Lung (tissue), 11 donors: ENCODE measurements at regions not wholly inside any gene's neighbourhood (a gene's known extent, or its start where the extent isn't known, plus 50 kb on each side); places are given as distances from the start of the nearest gene placed in this dataset.
"Not testable (repeated sequence)": the region's sequence is repeated elsewhere in the genome, so short reads cannot be mapped to it uniquely, and the experiment has no call there.

ENCODE experiments used
- ATAC-seq: fragments of 200-7000 bp; cut with Tn5 transposase; one replicate; pipeline ENCODE4 v1.9.1; 2020; ENCODE audit warnings: moderate number of reproducible peaks; ENCODE audit not compliant: insufficient read depth, low FRiP score
- DNase-seq, 3 donors: peaks; one replicate each; pipeline ENCODE4 v3.0.0-alpha.2; 2013 to 2017
- H3K27ac ChIP-seq, 2 donors: one replicate each; pipeline ENCODE4 v1.5.1; 2013; ENCODE audit warnings: mild to moderate bottlenecking in 2 of 2, moderate library complexity in 2 of 2, control low read depth in 1 of 2, inconsistent platforms in 1 of 2, low read depth in 1 of 2, low read length in 1 of 2
- H3K27me3 ChIP-seq, 3 donors: one replicate each; pipeline ENCODE4 v1.5.1; 2013; ENCODE audit warnings: low read length in 2 of 3; ENCODE audit not compliant: control insufficient read depth in 3 of 3, insufficient read depth in 3 of 3
- H3K36me3 ChIP-seq, 4 donors: one replicate each; pipeline ENCODE4 v1.5.1; 2013; ENCODE audit warnings: low read length in 4 of 4, mild to moderate bottlenecking in 1 of 4, moderate library complexity in 1 of 4; ENCODE audit not compliant: control insufficient read depth in 4 of 4, insufficient read depth in 4 of 4
- H3K4me1 ChIP-seq, 5 donors: one replicate each; pipeline ENCODE4 v1.5.1; 2013; ENCODE audit warnings: low read length in 5 of 5, mild to moderate bottlenecking in 2 of 5, moderate library complexity in 1 of 5; ENCODE audit not compliant: control insufficient read depth in 5 of 5, insufficient read depth in 5 of 5
- H3K4me3 ChIP-seq: one replicate; pipeline ENCODE4 v1.5.1; 2013; ENCODE audit warnings: mild to moderate bottlenecking, control low read depth, moderate library complexity
- H3K9ac ChIP-seq, 2 donors: one replicate each; pipeline ENCODE4 v1.5.1; 2013; ENCODE audit warnings: low read length in 2 of 2, control low read depth in 1 of 2; ENCODE audit not compliant: insufficient read depth in 1 of 2
- H3K9me3 ChIP-seq, 4 donors: one replicate each; pipeline ENCODE4 v1.5.1; 2013; ENCODE audit warnings: low read length in 3 of 4, mild to moderate bottlenecking in 1 of 4, moderate library complexity in 1 of 4; ENCODE audit not compliant: control insufficient read depth in 4 of 4, insufficient read depth in 3 of 4
- WGBS, 2 donors: extraction: QIAGEN DNeasy Blood & Tissue Kit; methylation state at CpG; one replicate each; pipeline ENCODE4 v1.1.7; 2013; 5-methylcytosine and 5-hydroxymethylcytosine counted together
- TF ChIP-seq, protein P1 (sequence below): IDR thresholded peaks from 2 replicates; pipeline ENCODE4 v1.5.1; 2012; ENCODE audit warnings: mild to moderate bottlenecking; ENCODE audit errors: control extremely low read depth, extremely low read depth
- donor health status: control.
- donor health status: control.
- donor health status: Bipolar disorder and iron deficiency.
- donor health status: healthy.
- donor health status: DM: yes; HTN: yes; CAD: no.

DNA sequence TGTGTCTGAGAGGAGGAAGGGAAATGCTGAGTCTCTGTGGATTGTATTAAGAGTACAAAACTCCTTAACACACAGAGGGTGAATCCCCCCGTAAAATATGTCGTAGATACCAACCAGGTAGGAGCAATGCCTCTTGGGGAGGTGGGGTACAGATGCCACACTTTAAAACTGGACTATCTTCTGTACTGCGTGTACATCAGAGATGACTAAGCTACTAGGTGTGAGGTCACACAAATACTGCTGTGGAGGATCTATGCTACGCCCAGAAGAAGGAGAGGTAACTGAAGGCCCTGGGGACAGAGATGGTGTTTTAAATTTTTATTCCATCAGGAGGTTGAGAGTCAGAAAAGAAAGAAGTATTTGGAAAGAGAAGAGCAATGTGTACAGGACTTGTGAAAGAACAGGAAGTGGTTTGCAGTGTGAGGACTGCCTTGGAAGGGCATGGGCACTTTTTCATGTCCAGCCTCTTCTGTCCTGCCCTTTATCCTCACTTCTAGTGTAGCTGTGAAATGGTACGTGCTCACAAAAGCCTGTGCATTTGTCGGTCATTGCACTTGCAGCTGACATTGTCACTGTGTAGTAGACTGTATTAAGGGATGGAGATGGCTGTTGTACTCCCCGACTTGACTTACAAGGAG lies 287.8 kb upstream of the CHRM3 start:
- no peak for DNase-seq
- Histone ChIP-seq H3K9me3 (no peaks in the 10 kb centered on the region), H3K36me3 (no peaks in the 10 kb centered on the region), H3K27me3 (no peaks in the 10 kb centered on the region), H3K9ac (no peak overlapping the region), H3K4me3 (no peak overlapping the region), H3K27ac (no peak overlapping the region), H3K4me1 (no peaks in the 10 kb centered on the region)
- no peak for ATAC-seq
- TF ChIP-seq, protein P1, sequence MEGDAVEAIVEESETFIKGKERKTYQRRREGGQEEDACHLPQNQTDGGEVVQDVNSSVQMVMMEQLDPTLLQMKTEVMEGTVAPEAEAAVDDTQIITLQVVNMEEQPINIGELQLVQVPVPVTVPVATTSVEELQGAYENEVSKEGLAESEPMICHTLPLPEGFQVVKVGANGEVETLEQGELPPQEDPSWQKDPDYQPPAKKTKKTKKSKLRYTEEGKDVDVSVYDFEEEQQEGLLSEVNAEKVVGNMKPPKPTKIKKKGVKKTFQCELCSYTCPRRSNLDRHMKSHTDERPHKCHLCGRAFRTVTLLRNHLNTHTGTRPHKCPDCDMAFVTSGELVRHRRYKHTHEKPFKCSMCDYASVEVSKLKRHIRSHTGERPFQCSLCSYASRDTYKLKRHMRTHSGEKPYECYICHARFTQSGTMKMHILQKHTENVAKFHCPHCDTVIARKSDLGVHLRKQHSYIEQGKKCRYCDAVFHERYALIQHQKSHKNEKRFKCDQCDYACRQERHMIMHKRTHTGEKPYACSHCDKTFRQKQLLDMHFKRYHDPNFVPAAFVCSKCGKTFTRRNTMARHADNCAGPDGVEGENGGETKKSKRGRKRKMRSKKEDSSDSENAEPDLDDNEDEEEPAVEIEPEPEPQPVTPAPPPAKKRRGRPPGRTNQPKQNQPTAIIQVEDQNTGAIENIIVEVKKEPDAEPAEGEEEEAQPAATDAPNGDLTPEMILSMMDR, result no peak
- WGBS, 2 donors, result 57 to 78% methylated on average over 7 of the region's 7 CpGs

DNA sequence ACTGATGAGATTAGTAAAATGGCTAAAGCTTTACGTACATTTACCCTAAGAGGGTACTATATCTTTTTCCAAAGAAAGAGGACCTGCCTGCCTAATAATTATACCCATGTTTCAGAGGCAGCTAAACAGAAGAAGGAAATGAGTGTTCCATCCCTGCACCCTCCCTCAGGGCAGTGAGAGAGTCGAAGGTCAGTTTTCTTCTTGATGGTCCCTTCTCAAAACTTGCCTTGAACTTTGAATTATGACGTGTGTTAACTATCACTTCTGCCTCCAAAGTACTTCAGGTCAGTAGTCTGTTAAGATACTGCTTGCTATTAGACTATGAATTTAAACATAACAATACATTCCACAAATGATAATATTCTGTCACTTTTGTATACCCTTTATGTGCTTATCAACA lies 294.8 kb upstream of the CHRM3 start:
- ATAC-seq (no peak), DNase-seq (peak in 1 of 3 donors; percentile 12)
- WGBS, 2 donors, result 65 to 77% methylated on average over 3 of the region's 3 CpGs
- Histone ChIP-seq H3K36me3 (no peaks in the 10 kb centered on the region), H3K4me1 (no peaks in the 10 kb centered on the region), H3K9me3 (peaks cover 0 to 3% (median 0%) of the 10 kb centered on the region in 4 donors), H3K4me3 (no peak overlapping the region), H3K27me3 (no peaks in the 10 kb centered on the region), H3K27ac (no peak overlapping the region), H3K9ac (no peak overlapping the region)
- TF ChIP-seq, protein P1, result no peak

DNA sequence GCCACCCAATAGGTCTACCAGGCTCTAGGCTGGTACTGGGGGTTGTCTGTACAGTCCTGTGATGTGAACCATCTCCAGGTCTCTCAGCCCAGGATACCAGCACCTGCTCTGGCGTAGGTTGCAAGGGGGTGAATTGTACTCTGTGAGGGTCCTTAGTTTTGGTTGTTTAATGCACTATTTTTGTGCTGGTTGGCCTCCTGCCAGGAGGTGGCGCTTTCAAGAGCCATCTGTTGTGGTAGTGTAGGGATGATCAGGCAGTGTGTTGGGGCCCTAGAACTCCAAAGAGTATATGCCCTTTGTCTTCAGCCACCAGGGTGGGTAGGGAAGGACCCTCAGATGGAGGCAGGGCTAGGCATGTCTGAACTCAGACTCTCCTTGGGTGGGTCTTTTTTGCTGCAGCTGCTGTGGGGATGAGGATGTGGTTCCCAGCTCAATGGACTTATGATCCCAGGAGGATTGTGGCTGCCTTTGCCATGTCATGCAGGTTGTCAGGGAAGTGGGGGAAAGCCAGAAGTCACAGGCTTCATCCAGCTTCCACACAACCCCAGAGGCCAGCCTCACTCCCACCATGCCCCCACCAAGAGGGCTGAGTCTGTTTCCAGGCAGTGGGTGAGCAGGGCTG lies 301.8 kb upstream of the CHRM3 start:
- WGBS, 2 donors, result 90 to 100% methylated on average over 2 of the region's 2 CpGs
- Histone ChIP-seq H3K9me3 (peaks cover 0 to 3% (median 2%) of the 10 kb centered on the region in 4 donors), H3K9ac (no peak overlapping the region), H3K27me3 (no peaks in the 10 kb centered on the region), H3K4me3 (no peak overlapping the region), H3K4me1 (no peaks in the 10 kb centered on the region), H3K36me3 (no peaks in the 10 kb centered on the region), H3K27ac (no peak overlapping the region)
- ATAC-seq, result no peak
- DNase-seq, result no peak
- TF ChIP-seq, protein P1, result no peak

DNA sequence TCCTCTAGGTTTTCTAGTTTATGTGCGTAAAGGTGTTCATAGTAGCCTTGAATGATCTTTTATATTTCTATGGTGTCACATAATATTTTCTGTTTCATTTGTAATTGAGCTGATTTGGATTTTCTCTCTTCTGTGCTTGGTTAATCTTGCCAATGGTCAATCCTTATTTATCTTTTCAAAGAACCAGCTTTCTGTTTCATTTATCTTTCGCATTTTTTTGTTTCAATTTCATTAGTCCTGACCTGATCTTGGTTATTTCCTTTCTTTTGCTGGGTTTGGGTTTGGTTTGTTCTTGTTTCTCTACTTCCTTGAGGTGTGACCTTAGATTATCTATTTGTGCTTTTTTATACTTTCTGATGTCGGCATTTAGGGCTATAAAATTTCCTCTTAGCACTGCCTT lies 304.4 kb upstream of the CHRM3 start:
- H3K4me3 ChIP-seq, ATAC-seq, H3K9ac ChIP-seq, H3K27ac ChIP-seq, H3K36me3 ChIP-seq, H3K27me3 ChIP-seq, DNase-seq, H3K9me3 ChIP-seq, H3K4me1 ChIP-seq: not testable (repeated sequence)
- 79 to 96% methylated on average over 3 of the region's 3 CpGs for WGBS, 2 donors
